ENCODE measurements at regions not wholly inside any gene's neighbourhood (a gene's known extent, or its start where the extent isn't known, plus 50 kb on each side); places are given as distances from the start of the nearest gene placed in this dataset.

- peak; percentile 82 for TF ChIP-seq CEBPG (CRISPR knock-in tag; IDR thresholded peaks at IDR 0.05)
- no peak for TF ChIP-seq ZNF577 (CRISPR knock-in tag; IDR thresholded peaks at IDR 0.05; ENCODE audit: borderline replicate concordance, low read depth)
- TF ChIP-seq CERS6 (CRISPR knock-in tag; IDR thresholded peaks at IDR 0.05), result no peak
- TF ChIP-seq FLYWCH1 (CRISPR knock-in tag; IDR thresholded peaks at IDR 0.05), result no peak
- no peak for TF ChIP-seq SALL2 (CRISPR knock-in tag; IDR thresholded peaks at IDR 0.05)
- TF ChIP-seq IRX3 (CRISPR knock-in tag; IDR thresholded peaks at IDR 0.05; ENCODE audit: borderline replicate concordance, low read depth), result no peak
- no peak for TF ChIP-seq FOXJ3 (CRISPR knock-in tag; IDR thresholded peaks at IDR 0.05; ENCODE audit: borderline replicate concordance)
- no peak for TF ChIP-seq ZNF292 (CRISPR knock-in tag; IDR thresholded peaks at IDR 0.05; ENCODE audit: borderline replicate concordance, low read depth)
- TF ChIP-seq ZNF607 (CRISPR knock-in tag; IDR thresholded peaks at IDR 0.05; ENCODE audit: borderline replicate concordance), result no peak
- TF ChIP-seq POLR2G (IDR thresholded peaks at IDR 0.05; ENCODE audit: low read depth, low read length), result no peak
- no peak for TF ChIP-seq SOX6 (IDR thresholded peaks at IDR 0.05)
- TF ChIP-seq SOX6 (CRISPR knock-in tag; IDR thresholded peaks at IDR 0.05), result no peak
- TF ChIP-seq, protein P1, sequence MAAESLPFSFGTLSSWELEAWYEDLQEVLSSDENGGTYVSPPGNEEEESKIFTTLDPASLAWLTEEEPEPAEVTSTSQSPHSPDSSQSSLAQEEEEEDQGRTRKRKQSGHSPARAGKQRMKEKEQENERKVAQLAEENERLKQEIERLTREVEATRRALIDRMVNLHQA (CRISPR knock-in tag; IDR thresholded peaks at IDR 0.05), result no peak
- TF ChIP-seq, protein P2, sequence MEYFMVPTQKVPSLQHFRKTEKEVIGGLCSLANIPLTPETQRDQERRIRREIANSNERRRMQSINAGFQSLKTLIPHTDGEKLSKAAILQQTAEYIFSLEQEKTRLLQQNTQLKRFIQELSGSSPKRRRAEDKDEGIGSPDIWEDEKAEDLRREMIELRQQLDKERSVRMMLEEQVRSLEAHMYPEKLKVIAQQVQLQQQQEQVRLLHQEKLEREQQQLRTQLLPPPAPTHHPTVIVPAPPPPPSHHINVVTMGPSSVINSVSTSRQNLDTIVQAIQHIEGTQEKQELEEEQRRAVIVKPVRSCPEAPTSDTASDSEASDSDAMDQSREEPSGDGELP (IDR thresholded peaks at IDR 0.05; ENCODE audit: borderline replicate concordance, low read depth), result peak; percentile 46; the same call in 1 of the 2 replicates
- no peak for TF ChIP-seq ZNF563 (CRISPR knock-in tag; IDR thresholded peaks at IDR 0.05)
- TF ChIP-seq, protein P3, sequence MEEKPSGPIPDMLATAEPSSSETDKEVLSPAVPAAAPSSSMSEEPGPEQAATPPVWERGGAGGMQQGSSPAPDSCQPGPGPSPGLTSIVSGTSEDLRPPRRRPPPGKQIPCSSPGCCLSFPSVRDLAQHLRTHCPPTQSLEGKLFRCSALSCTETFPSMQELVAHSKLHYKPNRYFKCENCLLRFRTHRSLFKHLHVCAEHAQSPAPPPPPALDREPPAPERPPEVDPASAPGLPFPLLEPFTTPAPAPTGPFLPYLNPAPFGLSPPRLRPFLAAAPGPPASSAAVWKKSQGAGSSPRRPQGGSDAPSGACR (CRISPR knock-in tag; IDR thresholded peaks at IDR 0.05), result no peak
- no peak for TF ChIP-seq MLLT10 (CRISPR knock-in tag; IDR thresholded peaks at IDR 0.05)
- no peak for TF ChIP-seq SMARCE1 (IDR thresholded peaks at IDR 0.05; ENCODE audit: borderline replicate concordance)
- TF ChIP-seq YY1 (IDR thresholded peaks at IDR 0.05; ENCODE audit: insufficient read depth, insufficient replicate concordance, low read depth, low read length), result no peak
- TF ChIP-seq, protein P4, sequence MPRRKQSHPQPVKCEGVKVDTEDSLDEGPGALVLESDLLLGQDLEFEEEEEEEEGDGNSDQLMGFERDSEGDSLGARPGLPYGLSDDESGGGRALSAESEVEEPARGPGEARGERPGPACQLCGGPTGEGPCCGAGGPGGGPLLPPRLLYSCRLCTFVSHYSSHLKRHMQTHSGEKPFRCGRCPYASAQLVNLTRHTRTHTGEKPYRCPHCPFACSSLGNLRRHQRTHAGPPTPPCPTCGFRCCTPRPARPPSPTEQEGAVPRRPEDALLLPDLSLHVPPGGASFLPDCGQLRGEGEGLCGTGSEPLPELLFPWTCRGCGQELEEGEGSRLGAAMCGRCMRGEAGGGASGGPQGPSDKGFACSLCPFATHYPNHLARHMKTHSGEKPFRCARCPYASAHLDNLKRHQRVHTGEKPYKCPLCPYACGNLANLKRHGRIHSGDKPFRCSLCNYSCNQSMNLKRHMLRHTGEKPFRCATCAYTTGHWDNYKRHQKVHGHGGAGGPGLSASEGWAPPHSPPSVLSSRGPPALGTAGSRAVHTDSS (CRISPR knock-in tag; conservative IDR thresholded peaks at IDR 0.05), result no peak
- no peak for TF ChIP-seq SNAI1 (CRISPR knock-in tag; IDR thresholded peaks at IDR 0.05; ENCODE audit: borderline replicate concordance)
These were observed 101.6 kb downstream of the LINC00237 start (continued) for GRCh38 chr20:21004386-21005076.
